ENCODE measurements at regions not wholly inside any gene's neighbourhood (a gene's known extent, or its start where the extent isn't known, plus 50 kb on each side); places are given as distances from the start of the nearest gene placed in this dataset.

DNA sequence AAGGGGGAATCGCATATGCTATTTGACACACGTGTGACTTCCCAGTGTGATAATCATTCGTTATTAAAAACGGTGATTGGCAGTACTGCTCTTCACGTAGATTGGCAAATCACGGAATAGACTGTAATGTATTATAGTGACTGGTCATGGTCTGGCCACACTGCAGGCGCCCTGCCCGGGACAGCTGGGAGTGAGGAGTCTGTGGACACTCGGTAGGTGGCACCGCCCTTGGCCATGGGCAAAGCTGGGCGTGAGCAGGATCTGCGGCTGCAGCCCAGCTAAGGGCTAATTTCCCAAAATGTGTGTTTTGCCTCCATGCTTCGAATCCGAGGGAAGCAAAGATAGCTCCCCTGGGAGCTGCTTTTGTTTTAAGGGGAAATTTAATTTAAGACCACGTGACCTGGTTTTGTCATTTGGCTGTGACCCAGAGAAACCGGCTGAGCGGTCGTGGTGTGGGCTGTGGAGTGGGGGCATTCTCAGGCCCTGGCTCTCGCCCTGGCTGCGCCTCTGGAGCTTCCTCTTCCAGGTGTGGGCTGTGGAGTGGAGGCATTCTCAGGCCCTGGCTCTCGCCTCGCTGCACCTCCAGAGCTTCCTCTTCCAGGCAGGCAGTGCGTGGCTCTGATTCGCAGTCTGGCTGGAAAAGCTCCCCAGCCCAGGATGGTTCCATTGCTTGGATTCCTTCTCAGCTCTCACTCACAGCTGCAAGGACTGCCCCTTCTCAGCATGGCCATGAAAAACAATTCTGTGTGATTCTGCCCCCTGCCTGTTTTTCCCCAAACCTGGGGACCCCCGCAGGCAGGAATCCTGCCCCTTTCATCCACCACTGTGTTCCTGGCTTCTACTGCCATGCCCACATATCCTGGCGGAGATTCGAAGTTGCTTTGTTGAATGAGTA lies 131.1 kb downstream of the OLFM1 start:
- BruUV-seq (replicated peaks) = no TSS peak
- no peak overlapping the region for H2BK120ac ChIP-seq (ENCODE audit: low read depth, low read length)
- H4K8ac ChIP-seq (ENCODE audit: low read depth in 2 of 2, low read length in 2 of 2) = no peak overlapping the region
- no peaks in the 10 kb centered on the region for H4K20me1 ChIP-seq (ENCODE audit: insufficient read depth, low read length)
- ChIA-PET POLR2A (ENCODE audit: unreplicated experiment) (no interaction called here), CTCF (no interaction called here)
- no peaks in the 10 kb centered on the region for H3K9me1 ChIP-seq (ENCODE audit: insufficient read depth, low read length)
- intact Hi-C loops (cut with micrococcal nuclease) (no loop called here), dilution Hi-C loops (cut with HindIII; ENCODE audit: low sequenced_read_pairs, unreplicated experiment) (no loop called here), in situ Hi-C loops (cut with MboI; ENCODE audit: low sequenced_read_pairs) (no loop called here)
- no peak overlapping the region for H2BK20ac ChIP-seq (ENCODE audit: low read depth, low read length)
- no peak overlapping the region for H2AK9ac ChIP-seq (replicated peaks; ENCODE audit: low read depth, low read length, poor library complexity)
- H2AFZ ChIP-seq (replicated peaks; ENCODE audit: low read length, poor library complexity) = no peak overlapping the region
- no peaks in the 10 kb centered on the region for H3K4me1 ChIP-seq (ENCODE audit: control insufficient read depth, insufficient read depth, low read length)
- no peak overlapping the region for H3K9ac ChIP-seq (ENCODE audit: low read depth, low read length)
- H3K27me3 ChIP-seq (ENCODE audit: control insufficient read depth, insufficient read depth, low read length) = no peaks in the 10 kb centered on the region
- 40% methylated on average over 11 of the region's 27 CpGs; no CpG with 5 or more reads in 1 of the 2 experiments for WGBS, 2 experiments (ENCODE audit: extremely low coverage in 2 of 2, insufficient read length in 1 of 2)
- no peaks in the 10 kb centered on the region for H3K79me1 ChIP-seq (ENCODE audit: low read depth in 1 of 2, low read length in 2 of 2)
- DNase-seq = no peak
- H3K4me3 ChIP-seq (ENCODE audit: insufficient read depth, low read depth, low read length) = no peak overlapping the region
- H3K56ac ChIP-seq (ENCODE audit: extremely low read depth, insufficient read depth, low read length) = no peak overlapping the region
- TF ChIP-seq MAFK (IDR thresholded peaks at IDR 0.05; ENCODE audit: low read depth, low read length) (no peak), SMC3 (IDR thresholded peaks at IDR 0.05; ENCODE audit: low read depth, low read length) (no peak), BHLHE40 (IDR thresholded peaks at IDR 0.05; ENCODE audit: low read depth, low read length) (no peak), CEBPB (IDR thresholded peaks at IDR 0.05; ENCODE audit: low read depth, low read length) (no peak), FOS (IDR thresholded peaks at IDR 0.05; ENCODE audit: low read depth, low read length) (no peak), RAD21 (IDR thresholded peaks at IDR 0.05; ENCODE audit: low read length) (no peak), CHD1 (IDR thresholded peaks at IDR 0.05; ENCODE audit: low read depth, low read length) (no peak), MXI1 (IDR thresholded peaks at IDR 0.05; ENCODE audit: borderline replicate concordance, low read depth, low read length) (no peak), NFE2L2 (IDR thresholded peaks at IDR 0.05; ENCODE audit: low read depth, low read length) (no peak), RFX5 (IDR thresholded peaks at IDR 0.05; ENCODE audit: low read depth, low read length) (no peak), POLR2A (IDR thresholded peaks at IDR 0.05; ENCODE audit: low read depth, low read length) (no peak), MAZ (IDR thresholded peaks at IDR 0.05; ENCODE audit: borderline replicate concordance, low read depth, low read length) (no peak), RCOR1 (IDR thresholded peaks at IDR 0.05; ENCODE audit: insufficient replicate concordance, low read length) (no peak)
- TF ChIP-seq, protein P1, sequence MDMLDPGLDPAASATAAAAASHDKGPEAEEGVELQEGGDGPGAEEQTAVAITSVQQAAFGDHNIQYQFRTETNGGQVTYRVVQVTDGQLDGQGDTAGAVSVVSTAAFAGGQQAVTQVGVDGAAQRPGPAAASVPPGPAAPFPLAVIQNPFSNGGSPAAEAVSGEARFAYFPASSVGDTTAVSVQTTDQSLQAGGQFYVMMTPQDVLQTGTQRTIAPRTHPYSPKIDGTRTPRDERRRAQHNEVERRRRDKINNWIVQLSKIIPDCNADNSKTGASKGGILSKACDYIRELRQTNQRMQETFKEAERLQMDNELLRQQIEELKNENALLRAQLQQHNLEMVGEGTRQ (IDR thresholded peaks at IDR 0.05; ENCODE audit: low read depth, low read length) = no peak
- TF ChIP-seq, protein P2, sequence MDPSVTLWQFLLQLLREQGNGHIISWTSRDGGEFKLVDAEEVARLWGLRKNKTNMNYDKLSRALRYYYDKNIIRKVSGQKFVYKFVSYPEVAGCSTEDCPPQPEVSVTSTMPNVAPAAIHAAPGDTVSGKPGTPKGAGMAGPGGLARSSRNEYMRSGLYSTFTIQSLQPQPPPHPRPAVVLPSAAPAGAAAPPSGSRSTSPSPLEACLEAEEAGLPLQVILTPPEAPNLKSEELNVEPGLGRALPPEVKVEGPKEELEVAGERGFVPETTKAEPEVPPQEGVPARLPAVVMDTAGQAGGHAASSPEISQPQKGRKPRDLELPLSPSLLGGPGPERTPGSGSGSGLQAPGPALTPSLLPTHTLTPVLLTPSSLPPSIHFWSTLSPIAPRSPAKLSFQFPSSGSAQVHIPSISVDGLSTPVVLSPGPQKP (IDR thresholded peaks at IDR 0.05; ENCODE audit: borderline replicate concordance, low read depth, low read length) = no peak
- TF ChIP-seq, protein P3, sequence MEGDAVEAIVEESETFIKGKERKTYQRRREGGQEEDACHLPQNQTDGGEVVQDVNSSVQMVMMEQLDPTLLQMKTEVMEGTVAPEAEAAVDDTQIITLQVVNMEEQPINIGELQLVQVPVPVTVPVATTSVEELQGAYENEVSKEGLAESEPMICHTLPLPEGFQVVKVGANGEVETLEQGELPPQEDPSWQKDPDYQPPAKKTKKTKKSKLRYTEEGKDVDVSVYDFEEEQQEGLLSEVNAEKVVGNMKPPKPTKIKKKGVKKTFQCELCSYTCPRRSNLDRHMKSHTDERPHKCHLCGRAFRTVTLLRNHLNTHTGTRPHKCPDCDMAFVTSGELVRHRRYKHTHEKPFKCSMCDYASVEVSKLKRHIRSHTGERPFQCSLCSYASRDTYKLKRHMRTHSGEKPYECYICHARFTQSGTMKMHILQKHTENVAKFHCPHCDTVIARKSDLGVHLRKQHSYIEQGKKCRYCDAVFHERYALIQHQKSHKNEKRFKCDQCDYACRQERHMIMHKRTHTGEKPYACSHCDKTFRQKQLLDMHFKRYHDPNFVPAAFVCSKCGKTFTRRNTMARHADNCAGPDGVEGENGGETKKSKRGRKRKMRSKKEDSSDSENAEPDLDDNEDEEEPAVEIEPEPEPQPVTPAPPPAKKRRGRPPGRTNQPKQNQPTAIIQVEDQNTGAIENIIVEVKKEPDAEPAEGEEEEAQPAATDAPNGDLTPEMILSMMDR (conservative IDR thresholded peaks at IDR 0.05; ENCODE audit: low read depth, low read length) = no peak
- no peak overlapping the region for H3K4ac ChIP-seq (ENCODE audit: low read depth, low read length)
- no peak overlapping the region for H3K18ac ChIP-seq (ENCODE audit: low read depth, low read length)
- no peak overlapping the region for H4K5ac ChIP-seq (ENCODE audit: low read depth, low read length)
- H2BK5ac ChIP-seq (ENCODE audit: low read depth, low read length, poor library complexity, severe bottlenecking) = no peak overlapping the region
- no peak for ATAC-seq (ENCODE audit: low read depth)
- H3K14ac ChIP-seq (replicated peaks; ENCODE audit: low read depth, low read length) = no peak overlapping the region
- H3K27ac ChIP-seq (ENCODE audit: insufficient read depth, low read length) = no peak overlapping the region
- no peak overlapping the region for H4K91ac ChIP-seq (ENCODE audit: insufficient read depth, low read depth, low read length)
- no peak overlapping the region for H3K4me2 ChIP-seq (ENCODE audit: low read depth, low read length)
- H3K23ac ChIP-seq (ENCODE audit: low read depth, low read length) = no peak overlapping the region
- H2AK5ac ChIP-seq (ENCODE audit: low read depth, low read length) = no peak overlapping the region
- H2BK15ac ChIP-seq (ENCODE audit: low read depth, low read length) = no peak overlapping the region
- H3K36me3 ChIP-seq (ENCODE audit: control insufficient read depth, insufficient read depth, low read length) = no peaks in the 10 kb centered on the region
- peaks cover 46% of the 10 kb centered on the region for H3K9me3 ChIP-seq (ENCODE audit: control insufficient read depth, insufficient read depth, low read length)

Measured in IMR-90 (cell line).